ENCODE measurements at regions not wholly inside any gene's neighbourhood (a gene's known extent, or its start where the extent isn't known, plus 50 kb on each side); places are given as distances from the start of the nearest gene placed in this dataset.
"Not testable (repeated sequence)": the region's sequence is repeated elsewhere in the genome, so short reads cannot be mapped to it uniquely, and the experiment has no call there.

- no peaks in the 10 kb centered on the region for H4K20me1 ChIP-seq (ENCODE audit: insufficient read depth, low read length)
- no peak overlapping the region for H3K27ac Mint-ChIP-seq (ENCODE audit: unreplicated experiment)
- FAIRE-seq (no peak), DNase-seq (ENCODE audit: low read depth) (no peak)
- H3K27me3 ChIP-seq (ENCODE audit: insufficient read depth, low read length), result no peaks in the 10 kb centered on the region
- H3K4me1 Mint-ChIP-seq (ENCODE audit: low read depth, unreplicated experiment), result no peaks in the 10 kb centered on the region
- no peak overlapping the region for H3K27ac ChIP-seq (ENCODE audit: low read depth, low read length)
- TF ChIP-seq EZH2 (IDR thresholded peaks at IDR 0.05; ENCODE audit: insufficient read depth, low read length) (no peak), CTCF (IDR thresholded peaks at IDR 0.05; ENCODE audit: insufficient read depth, low read depth, low read length) (no peak)
- no peak overlapping the region for H3K4me3 ChIP-seq (ENCODE audit: insufficient read depth, low read depth, low read length)
- H3K4me2 ChIP-seq (ENCODE audit: low read length), result no peak overlapping the region
- H3K36me3 Mint-ChIP-seq (ENCODE audit: low read depth, unreplicated experiment), result no peaks in the 10 kb centered on the region
- H3K27me3 Mint-ChIP-seq (ENCODE audit: low read depth, unreplicated experiment), result no peaks in the 10 kb centered on the region
- no peak overlapping the region for H3K9ac ChIP-seq (ENCODE audit: low read length)
- H3K36me3 ChIP-seq (ENCODE audit: insufficient read depth, low read length), result no peaks in the 10 kb centered on the region
- H2AFZ ChIP-seq (ENCODE audit: low read depth, low read length), result no peak overlapping the region
- H3K9me3 Mint-ChIP-seq (ENCODE audit: unreplicated experiment), result no peaks in the 10 kb centered on the region
- no peaks in the 10 kb centered on the region for H3K9me3 ChIP-seq (ENCODE audit: insufficient read depth, low read depth, low read length)
- H3K4me1 ChIP-seq (ENCODE audit: insufficient read depth, low read length), result no peaks in the 10 kb centered on the region
- no peak overlapping the region for H3K4me3 Mint-ChIP-seq (ENCODE audit: unreplicated experiment)
- H3K79me2 ChIP-seq (ENCODE audit: insufficient read depth, low read length), result no peaks in the 10 kb centered on the region
Observed at GRCh38 chr4:44983083-44983482, 256.7 kb upstream of the GNPDA2 start.

GRCh38 chr4:44978020-44978419, 251.7 kb upstream of the GNPDA2 start:
- no peaks in the 10 kb centered on the region for H3K36me3 Mint-ChIP-seq (ENCODE audit: low read depth, unreplicated experiment)
- Histone ChIP-seq H2AFZ (ENCODE audit: low read depth, low read length) (no peak overlapping the region), H3K4me1 (ENCODE audit: insufficient read depth, low read length) (no peaks in the 10 kb centered on the region), H3K79me2 (ENCODE audit: insufficient read depth, low read length) (no peaks in the 10 kb centered on the region), H3K27me3 (ENCODE audit: insufficient read depth, low read length) (no peaks in the 10 kb centered on the region), H4K20me1 (ENCODE audit: insufficient read depth, low read length) (no peaks in the 10 kb centered on the region), H3K4me3 (ENCODE audit: insufficient read depth, low read depth, low read length) (no peak overlapping the region), H3K9me3 (ENCODE audit: insufficient read depth, low read depth, low read length) (no peaks in the 10 kb centered on the region), H3K4me2 (ENCODE audit: low read length) (no peak overlapping the region), H3K9ac (ENCODE audit: low read length) (no peak overlapping the region), H3K27ac (ENCODE audit: low read depth, low read length) (no peak overlapping the region), H3K36me3 (ENCODE audit: insufficient read depth, low read length) (no peaks in the 10 kb centered on the region)
- DNase-seq (ENCODE audit: low read depth) (no peak), FAIRE-seq (no peak)
- no peak for TF ChIP-seq EZH2 (IDR thresholded peaks at IDR 0.05; ENCODE audit: insufficient read depth, low read length)
- no peak for TF ChIP-seq CTCF (IDR thresholded peaks at IDR 0.05; ENCODE audit: insufficient read depth, low read depth, low read length)
- H3K4me1 Mint-ChIP-seq (ENCODE audit: low read depth, unreplicated experiment), result no peaks in the 10 kb centered on the region
- H3K27me3 Mint-ChIP-seq (ENCODE audit: low read depth, unreplicated experiment), result no peaks in the 10 kb centered on the region
- H3K27ac Mint-ChIP-seq (ENCODE audit: unreplicated experiment), result no peak overlapping the region
- H3K4me3 Mint-ChIP-seq (ENCODE audit: unreplicated experiment), result no peak overlapping the region
- no peaks in the 10 kb centered on the region for H3K9me3 Mint-ChIP-seq (ENCODE audit: unreplicated experiment)

- no peak for TF ChIP-seq EZH2 (IDR thresholded peaks at IDR 0.05; ENCODE audit: insufficient read depth, low read length)
- TF ChIP-seq CTCF (IDR thresholded peaks at IDR 0.05; ENCODE audit: insufficient read depth, low read depth, low read length), result no peak
- Mint-ChIP-seq H3K36me3 (ENCODE audit: low read depth, unreplicated experiment) (no peaks in the 10 kb centered on the region), H3K27ac (ENCODE audit: unreplicated experiment) (no peak overlapping the region), H3K4me1 (ENCODE audit: low read depth, unreplicated experiment) (no peaks in the 10 kb centered on the region), H3K4me3 (ENCODE audit: unreplicated experiment) (no peak overlapping the region), H3K9me3 (ENCODE audit: unreplicated experiment) (peaks cover 4% of the 10 kb centered on the region), H3K27me3 (ENCODE audit: low read depth, unreplicated experiment) (no peaks in the 10 kb centered on the region)
- Histone ChIP-seq H3K4me3 (ENCODE audit: insufficient read depth, low read depth, low read length) (no peak overlapping the region), H3K36me3 (ENCODE audit: insufficient read depth, low read length) (no peaks in the 10 kb centered on the region), H3K4me1 (ENCODE audit: insufficient read depth, low read length) (no peaks in the 10 kb centered on the region), H3K4me2 (ENCODE audit: low read length) (no peak overlapping the region), H3K27ac (ENCODE audit: low read depth, low read length) (no peak overlapping the region), H3K79me2 (ENCODE audit: insufficient read depth, low read length) (no peaks in the 10 kb centered on the region), H3K9ac (ENCODE audit: low read length) (no peak overlapping the region), H3K9me3 (ENCODE audit: insufficient read depth, low read depth, low read length) (peaks cover 5% of the 10 kb centered on the region), H3K27me3 (ENCODE audit: insufficient read depth, low read length) (no peaks in the 10 kb centered on the region), H4K20me1 (ENCODE audit: insufficient read depth, low read length) (no peaks in the 10 kb centered on the region), H2AFZ (ENCODE audit: low read depth, low read length) (no peak overlapping the region)
- no peak for FAIRE-seq
- DNase-seq (ENCODE audit: low read depth), result no peak
Observed at GRCh38 chr4:44965435-44966095, 239.2 kb upstream of the GNPDA2 start.

GRCh38 chr4:44964086-44964485, 237.7 kb upstream of the GNPDA2 start:
- H3K27me3 Mint-ChIP-seq (ENCODE audit: low read depth, unreplicated experiment); H3K9me3 ChIP-seq (ENCODE audit: insufficient read depth, low read depth, low read length); H3K4me1 ChIP-seq (ENCODE audit: insufficient read depth, low read length); H3K27ac ChIP-seq (ENCODE audit: low read depth, low read length); H3K4me3 ChIP-seq (ENCODE audit: insufficient read depth, low read depth, low read length); H3K9ac ChIP-seq (ENCODE audit: low read length); H3K4me3 Mint-ChIP-seq (ENCODE audit: unreplicated experiment); H3K9me3 Mint-ChIP-seq (ENCODE audit: unreplicated experiment); FAIRE-seq; H3K27ac Mint-ChIP-seq (ENCODE audit: unreplicated experiment); H3K4me2 ChIP-seq (ENCODE audit: low read length); DNase-seq (ENCODE audit: low read depth); H3K36me3 Mint-ChIP-seq (ENCODE audit: low read depth, unreplicated experiment); H3K79me2 ChIP-seq (ENCODE audit: insufficient read depth, low read length); H3K36me3 ChIP-seq (ENCODE audit: insufficient read depth, low read length); H3K4me1 Mint-ChIP-seq (ENCODE audit: low read depth, unreplicated experiment); H2AFZ ChIP-seq (ENCODE audit: low read depth, low read length); H3K27me3 ChIP-seq (ENCODE audit: insufficient read depth, low read length); H4K20me1 ChIP-seq (ENCODE audit: insufficient read depth, low read length): not testable (repeated sequence)

Data from astrocyte (in vitro differentiated cells and primary cell).